Adrenal gland (tissue), 5 donors: ENCODE measurements at regions not wholly inside any gene's neighbourhood (a gene's known extent, or its start where the extent isn't known, plus 50 kb on each side); places are given as distances from the start of the nearest gene placed in this dataset.

Source experiments
- POLR2A ChIP-seq, 2 donors: fragments of 450-650 bp; IDR thresholded peaks; one replicate each; pipeline ENCODE4 v1.6.1; 2017; ENCODE audit warnings: antibody characterized with exemption in 2 of 2, mild to moderate bottlenecking in 2 of 2, moderate library complexity in 1 of 2
- TF ChIP-seq, protein P1 (sequence below), 6 experiments: fragments of 450-650 bp in 4 of 6; fragments of 200-600 bp in 2 of 6; sonication (generic) in 1 of 6; IDR thresholded peaks; 1 replicate in 5 of 6; 2 replicates in 1 of 6; pipeline versions ENCODE4 v1.5.1 to v1.8.0; 2016 to 2021; ENCODE audit warnings: antibody characterized with exemption in 6 of 6, mild to moderate bottlenecking in 2 of 6, moderate library complexity in 1 of 6
- donor health status: DM: no; HTN: no; CAD: no.

- TF ChIP-seq, protein P1, sequence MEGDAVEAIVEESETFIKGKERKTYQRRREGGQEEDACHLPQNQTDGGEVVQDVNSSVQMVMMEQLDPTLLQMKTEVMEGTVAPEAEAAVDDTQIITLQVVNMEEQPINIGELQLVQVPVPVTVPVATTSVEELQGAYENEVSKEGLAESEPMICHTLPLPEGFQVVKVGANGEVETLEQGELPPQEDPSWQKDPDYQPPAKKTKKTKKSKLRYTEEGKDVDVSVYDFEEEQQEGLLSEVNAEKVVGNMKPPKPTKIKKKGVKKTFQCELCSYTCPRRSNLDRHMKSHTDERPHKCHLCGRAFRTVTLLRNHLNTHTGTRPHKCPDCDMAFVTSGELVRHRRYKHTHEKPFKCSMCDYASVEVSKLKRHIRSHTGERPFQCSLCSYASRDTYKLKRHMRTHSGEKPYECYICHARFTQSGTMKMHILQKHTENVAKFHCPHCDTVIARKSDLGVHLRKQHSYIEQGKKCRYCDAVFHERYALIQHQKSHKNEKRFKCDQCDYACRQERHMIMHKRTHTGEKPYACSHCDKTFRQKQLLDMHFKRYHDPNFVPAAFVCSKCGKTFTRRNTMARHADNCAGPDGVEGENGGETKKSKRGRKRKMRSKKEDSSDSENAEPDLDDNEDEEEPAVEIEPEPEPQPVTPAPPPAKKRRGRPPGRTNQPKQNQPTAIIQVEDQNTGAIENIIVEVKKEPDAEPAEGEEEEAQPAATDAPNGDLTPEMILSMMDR (IDR thresholded peaks at IDR 0.05) = no peak
- TF ChIP-seq POLR2A (IDR thresholded peaks at IDR 0.05) = no peak
Observed at GRCh38 chr20:6689339-6689973, 78.0 kb upstream of the BMP2 start.
